Progenitor cell of endocrine pancreas (in vitro differentiated cells): ENCODE measurements at regions not wholly inside any gene's neighbourhood (a gene's known extent, or its start where the extent isn't known, plus 50 kb on each side); places are given as distances from the start of the nearest gene placed in this dataset.

Experiments used
- DNase-seq: peaks from one replicate; pipeline ENCODE4 v3.0.0; 2021; ENCODE audit warnings: low spot score; ENCODE audit not compliant: unreplicated experiment
- H3K27ac Mint-ChIP-seq: 2 replicates; pipeline ENCODE4 v1.8.0; 2021; ENCODE audit warnings: mild to moderate bottlenecking, moderate library complexity, mixed read lengths
- H3K27me3 Mint-ChIP-seq: 2 replicates; pipeline ENCODE4 v1.8.0; 2021; ENCODE audit warnings: mixed read lengths
- H3K36me3 Mint-ChIP-seq: 2 replicates; pipeline ENCODE4 v1.8.0; 2022; ENCODE audit warnings: mixed read lengths; ENCODE audit not compliant: insufficient read depth
- H3K4me1 Mint-ChIP-seq: 2 replicates; pipeline ENCODE4 v1.8.0; 2021; ENCODE audit warnings: low read depth, mixed read lengths
- H3K4me3 Mint-ChIP-seq: 2 replicates; pipeline ENCODE4 v1.8.0; 2021; ENCODE audit warnings: low read depth, mild to moderate bottlenecking, moderate library complexity, mixed read lengths
- H3K9me3 Mint-ChIP-seq: 2 replicates; pipeline ENCODE4 v1.8.0; 2021; ENCODE audit warnings: low read depth, mixed read lengths
- TF ChIP-seq, protein P1 (sequence below): fragments of 200-600 bp; sonication (generic); IDR thresholded peaks from one replicate; pipeline ENCODE4 v1.5.0; 2021; ENCODE audit warnings: antibody characterized with exemption, mild to moderate bottlenecking; ENCODE audit not compliant: unreplicated experiment

DNA sequence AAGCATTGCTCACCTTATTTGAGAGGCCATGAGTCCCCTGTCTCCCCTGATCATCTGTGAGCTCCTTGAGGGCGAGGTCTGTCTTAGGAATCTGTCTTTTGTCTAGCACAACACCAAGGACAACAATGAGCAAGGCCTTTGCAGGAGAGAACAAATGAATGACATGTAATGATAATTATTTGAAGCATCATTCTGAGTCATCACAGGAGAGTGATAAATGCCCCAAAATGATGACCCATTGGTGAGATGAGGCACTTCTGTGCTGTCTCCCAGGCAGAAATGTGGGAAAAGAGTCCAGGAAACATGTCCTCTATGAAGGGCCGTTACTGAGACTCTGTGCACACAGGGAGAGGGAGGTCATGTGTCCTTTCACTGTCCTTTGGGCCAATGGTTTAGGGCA lies 105.2 kb upstream of the LRFN2 start:
- no peaks in the 10 kb centered on the region for H3K36me3 Mint-ChIP-seq
- no peak overlapping the region for H3K4me3 Mint-ChIP-seq
- no peak overlapping the region for H3K27ac Mint-ChIP-seq
- H3K4me1 Mint-ChIP-seq = peaks cover 4% of the 10 kb centered on the region
- H3K9me3 Mint-ChIP-seq = no peaks in the 10 kb centered on the region
- TF ChIP-seq, protein P1, sequence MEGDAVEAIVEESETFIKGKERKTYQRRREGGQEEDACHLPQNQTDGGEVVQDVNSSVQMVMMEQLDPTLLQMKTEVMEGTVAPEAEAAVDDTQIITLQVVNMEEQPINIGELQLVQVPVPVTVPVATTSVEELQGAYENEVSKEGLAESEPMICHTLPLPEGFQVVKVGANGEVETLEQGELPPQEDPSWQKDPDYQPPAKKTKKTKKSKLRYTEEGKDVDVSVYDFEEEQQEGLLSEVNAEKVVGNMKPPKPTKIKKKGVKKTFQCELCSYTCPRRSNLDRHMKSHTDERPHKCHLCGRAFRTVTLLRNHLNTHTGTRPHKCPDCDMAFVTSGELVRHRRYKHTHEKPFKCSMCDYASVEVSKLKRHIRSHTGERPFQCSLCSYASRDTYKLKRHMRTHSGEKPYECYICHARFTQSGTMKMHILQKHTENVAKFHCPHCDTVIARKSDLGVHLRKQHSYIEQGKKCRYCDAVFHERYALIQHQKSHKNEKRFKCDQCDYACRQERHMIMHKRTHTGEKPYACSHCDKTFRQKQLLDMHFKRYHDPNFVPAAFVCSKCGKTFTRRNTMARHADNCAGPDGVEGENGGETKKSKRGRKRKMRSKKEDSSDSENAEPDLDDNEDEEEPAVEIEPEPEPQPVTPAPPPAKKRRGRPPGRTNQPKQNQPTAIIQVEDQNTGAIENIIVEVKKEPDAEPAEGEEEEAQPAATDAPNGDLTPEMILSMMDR = no peak
- no peak for DNase-seq
- H3K27me3 Mint-ChIP-seq = peaks cover 10% of the 10 kb centered on the region

DNA sequence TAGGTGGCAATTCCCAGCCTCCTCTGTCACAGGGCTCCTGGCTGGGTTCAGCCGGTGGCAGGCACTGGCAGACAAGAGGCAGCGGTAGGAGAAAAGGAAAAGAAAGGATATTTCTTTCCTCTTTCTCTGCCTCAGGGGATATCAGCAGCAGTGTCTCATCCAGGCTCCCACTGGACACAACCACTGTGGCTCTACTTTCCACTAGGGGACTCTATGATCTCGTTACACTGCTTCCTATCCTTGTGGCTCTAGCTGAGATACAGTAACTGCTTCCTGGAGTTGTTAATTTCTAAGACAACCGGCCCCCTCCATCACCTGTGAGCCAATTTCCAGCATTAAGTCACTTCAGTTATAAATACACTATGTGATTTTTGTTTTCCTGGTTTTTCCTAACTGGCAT lies 102.0 kb upstream of the LRFN2 start:
- H3K27ac Mint-ChIP-seq = no peak overlapping the region
- no peak overlapping the region for H3K4me3 Mint-ChIP-seq
- H3K36me3 Mint-ChIP-seq = no peaks in the 10 kb centered on the region
- no peaks in the 10 kb centered on the region for H3K4me1 Mint-ChIP-seq
- peaks cover 19% of the 10 kb centered on the region for H3K27me3 Mint-ChIP-seq
- no peak for DNase-seq
- TF ChIP-seq, protein P1 = no peak
- peaks cover 3% of the 10 kb centered on the region for H3K9me3 Mint-ChIP-seq

DNA sequence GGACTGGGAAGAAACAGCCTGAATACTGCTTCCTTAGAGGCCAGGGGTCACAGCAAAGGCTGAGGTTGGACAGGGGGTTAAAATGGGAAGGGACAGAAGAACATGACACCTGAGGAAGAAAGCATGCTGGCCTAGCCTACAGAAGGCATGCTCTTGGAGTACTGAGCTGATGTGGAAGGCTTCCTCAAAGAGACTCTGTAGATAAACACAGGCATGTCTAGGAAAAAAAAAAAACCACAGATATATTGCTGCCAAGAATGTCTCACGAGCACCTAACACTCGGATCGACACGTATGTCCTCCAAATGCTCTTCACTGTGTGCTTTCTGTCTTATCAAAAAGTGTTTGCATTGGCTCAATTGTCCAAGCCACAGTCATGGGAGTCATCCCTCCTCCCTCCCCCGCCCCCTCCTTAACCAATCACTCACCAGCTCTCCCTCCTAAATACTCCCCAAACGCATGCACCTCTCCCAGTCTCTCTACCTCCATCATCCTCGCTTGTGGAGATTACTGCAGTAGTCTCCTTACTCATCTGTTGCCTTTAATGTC lies 101.1 kb upstream of the LRFN2 start:
- H3K27me3 Mint-ChIP-seq = peaks cover 20% of the 10 kb centered on the region
- H3K27ac Mint-ChIP-seq = no peak overlapping the region
- H3K4me1 Mint-ChIP-seq = no peaks in the 10 kb centered on the region
- H3K9me3 Mint-ChIP-seq = peaks cover 3% of the 10 kb centered on the region
- H3K36me3 Mint-ChIP-seq = no peaks in the 10 kb centered on the region
- TF ChIP-seq, protein P1 = no peak
- no peak for DNase-seq
- no peak overlapping the region for H3K4me3 Mint-ChIP-seq

DNA sequence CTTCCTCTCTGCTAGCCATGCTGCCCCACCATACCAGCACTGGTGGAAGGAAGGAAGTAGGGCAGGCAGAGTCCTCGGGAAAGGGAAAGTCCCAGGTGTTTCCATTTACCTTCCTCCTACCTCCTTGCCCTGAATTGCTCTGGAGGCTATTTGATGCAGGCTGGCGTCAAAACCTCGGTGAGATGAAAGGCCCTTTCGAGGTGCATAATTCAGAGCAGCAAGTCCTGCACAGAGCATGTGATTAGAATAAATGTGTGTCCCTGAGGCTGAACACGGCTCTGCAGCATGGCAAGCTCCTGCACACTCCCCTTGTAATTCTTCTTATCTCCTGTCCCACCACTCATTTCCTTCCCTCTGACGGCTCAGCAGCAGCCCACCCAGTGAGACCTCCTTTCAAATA lies 98.7 kb upstream of the LRFN2 start:
- Mint-ChIP-seq H3K27ac (no peak overlapping the region), H3K9me3 (peaks cover 3% of the 10 kb centered on the region), H3K27me3 (peaks cover 20% of the 10 kb centered on the region), H3K4me3 (no peak overlapping the region), H3K4me1 (no peaks in the 10 kb centered on the region), H3K36me3 (no peaks in the 10 kb centered on the region)
- TF ChIP-seq, protein P1 = no peak
- DNase-seq = no peak

DNA sequence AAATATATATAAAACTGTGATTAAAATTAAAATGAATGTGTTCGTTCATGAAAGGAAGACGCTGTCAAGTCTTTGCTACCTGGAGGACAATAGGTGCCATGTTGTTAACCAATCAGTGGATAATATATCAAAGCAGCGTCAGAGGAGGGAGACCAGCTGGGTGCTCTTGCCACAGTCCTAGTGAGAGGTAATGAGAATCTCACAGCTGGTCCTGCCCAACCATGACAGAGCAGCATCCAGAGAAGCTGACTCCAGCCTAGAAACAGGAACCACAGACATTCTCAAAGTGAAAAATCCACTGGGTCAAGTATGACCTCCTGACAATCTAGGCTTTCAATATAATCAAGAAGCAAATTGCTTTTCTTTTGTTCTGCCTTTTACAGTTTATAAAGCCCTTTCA lies 94.5 kb upstream of the LRFN2 start:
- no peak for DNase-seq
- H3K9me3 Mint-ChIP-seq = peaks cover 3% of the 10 kb centered on the region
- H3K4me3 Mint-ChIP-seq = no peak overlapping the region
- no peak overlapping the region for H3K27ac Mint-ChIP-seq
- H3K4me1 Mint-ChIP-seq = no peaks in the 10 kb centered on the region
- H3K27me3 Mint-ChIP-seq = peaks cover 26% of the 10 kb centered on the region
- TF ChIP-seq, protein P1 = no peak
- H3K36me3 Mint-ChIP-seq = no peaks in the 10 kb centered on the region
